ENCODE measurements at regions not wholly inside any gene's neighbourhood (a gene's known extent, or its start where the extent isn't known, plus 50 kb on each side); places are given as distances from the start of the nearest gene placed in this dataset.
A peak's percentile ranks its signal among the peaks of the same experiment; 100 is the strongest.

DNA sequence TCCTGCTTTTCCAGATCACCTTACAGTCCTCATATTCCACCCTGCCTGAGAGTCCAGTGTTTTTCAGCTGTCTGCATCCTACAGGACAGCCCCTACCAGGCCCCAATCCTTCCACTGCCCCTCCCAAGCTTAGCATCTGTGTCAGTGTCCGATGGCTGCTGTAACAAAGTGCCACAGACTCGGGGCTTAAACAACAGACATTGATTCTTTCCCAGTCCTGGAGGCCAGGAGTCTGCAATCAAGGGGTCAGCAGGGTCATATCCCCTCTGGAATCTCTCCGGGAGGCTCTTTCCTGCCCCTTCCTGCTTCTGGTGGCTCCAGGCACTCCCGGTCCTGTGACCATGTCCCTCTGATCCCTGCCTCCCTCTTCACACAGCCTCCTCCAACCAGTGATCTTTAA is 396.6 kb upstream of the MAP3K7 start:
- DNase-seq = no peak

DNA sequence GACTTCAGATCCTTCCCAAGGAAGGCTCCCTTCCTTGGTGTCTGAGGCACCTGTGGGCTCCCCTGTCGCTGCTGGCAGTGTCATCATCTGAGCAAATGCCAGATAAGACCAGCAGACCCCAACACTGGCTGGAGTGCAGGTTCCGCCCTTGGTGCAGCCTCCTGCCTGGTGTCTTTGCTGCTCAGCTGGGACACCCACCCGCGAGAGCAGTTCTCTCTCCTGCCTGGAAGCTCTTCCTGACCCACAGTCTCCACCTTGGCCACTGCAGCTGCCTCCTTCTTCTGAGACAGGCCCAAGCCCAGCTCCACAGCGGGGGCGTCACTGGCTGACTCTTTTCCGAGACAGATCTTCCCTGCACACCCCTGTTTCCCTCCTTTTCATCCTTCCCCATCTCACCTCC is 395.7 kb upstream of the MAP3K7 start:
- no peak for DNase-seq

DNA sequence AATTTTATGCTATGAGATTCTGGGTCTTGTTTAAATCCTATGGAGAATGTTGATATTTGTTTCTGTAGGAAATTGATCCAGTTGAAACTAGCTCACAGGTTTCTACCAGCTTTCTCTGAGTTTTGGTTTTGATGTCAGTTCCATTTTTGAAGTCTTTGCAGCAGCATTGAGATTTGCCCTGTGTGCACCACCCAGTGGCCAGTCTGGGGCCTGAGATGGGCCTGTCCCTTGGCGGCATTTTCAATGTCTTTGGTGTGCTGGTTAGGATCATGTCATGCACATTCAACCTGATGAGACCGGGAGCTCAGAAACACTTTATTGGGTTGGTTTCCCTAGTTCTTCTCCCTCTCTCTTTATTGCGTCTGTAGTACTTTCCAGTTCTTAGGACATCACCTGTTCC is 395.2 kb upstream of the MAP3K7 start:
- DNase-seq = no peak

DNA sequence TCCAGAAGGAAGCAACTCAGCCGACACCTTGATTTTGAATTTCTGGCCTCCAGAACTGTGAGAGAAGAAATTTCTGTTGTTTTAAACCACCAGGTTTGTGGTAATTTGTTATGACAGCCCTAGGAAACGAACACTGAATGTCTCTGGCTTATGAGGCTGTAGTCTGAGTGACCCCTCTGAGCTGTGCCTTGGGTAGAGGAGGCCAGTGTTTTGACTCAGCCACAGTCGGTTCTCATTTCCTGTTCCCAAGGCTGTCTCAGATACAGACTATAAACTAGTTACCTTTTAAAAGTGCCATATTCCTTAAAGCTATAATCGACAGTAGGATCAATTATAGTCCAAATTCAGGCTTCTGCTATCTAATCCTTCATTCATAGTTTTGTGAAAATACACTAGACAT is 391.2 kb upstream of the MAP3K7 start:
- DNase-seq = no peak

DNA sequence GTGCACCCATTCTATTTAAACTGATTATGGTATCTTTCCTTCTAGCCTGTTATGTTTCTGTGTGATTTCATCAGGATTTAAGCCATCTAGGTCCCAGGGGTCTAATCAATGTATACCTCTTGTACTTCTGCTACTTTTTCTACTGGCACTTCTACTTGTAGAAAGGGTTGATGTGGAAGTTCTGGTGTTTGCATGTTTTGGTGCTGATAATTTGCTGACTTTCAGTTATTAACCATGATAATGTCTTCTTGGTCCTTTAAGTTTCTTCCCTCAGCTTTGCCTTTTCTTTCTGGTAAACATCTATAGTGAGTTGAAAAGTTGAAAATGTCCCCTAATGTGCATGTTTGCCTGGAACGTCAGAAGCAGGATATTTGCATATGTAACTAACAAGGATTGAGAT is 390.6 kb upstream of the MAP3K7 start:
- no peak for DNase-seq

DNA sequence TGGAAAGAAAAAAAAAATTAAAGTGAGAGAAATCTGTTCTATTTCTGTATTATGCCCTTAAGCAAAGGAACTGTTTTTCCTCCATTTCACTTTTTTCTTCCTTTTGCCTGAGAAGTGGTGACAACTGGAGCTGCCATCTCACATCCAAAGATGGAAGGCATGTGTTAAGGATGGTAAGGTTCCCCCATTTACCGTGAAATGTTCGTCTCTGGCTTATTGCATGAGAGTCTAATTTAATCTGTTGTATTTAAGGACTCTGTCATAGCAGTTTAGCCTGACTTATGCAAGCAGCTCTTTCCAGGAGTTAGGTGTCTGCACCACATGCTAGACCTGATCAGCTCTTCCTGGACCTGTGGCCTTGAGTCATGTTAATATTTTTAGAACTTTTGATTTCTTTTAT is 389.5 kb upstream of the MAP3K7 start:
- DNase-seq = no peak

DNA sequence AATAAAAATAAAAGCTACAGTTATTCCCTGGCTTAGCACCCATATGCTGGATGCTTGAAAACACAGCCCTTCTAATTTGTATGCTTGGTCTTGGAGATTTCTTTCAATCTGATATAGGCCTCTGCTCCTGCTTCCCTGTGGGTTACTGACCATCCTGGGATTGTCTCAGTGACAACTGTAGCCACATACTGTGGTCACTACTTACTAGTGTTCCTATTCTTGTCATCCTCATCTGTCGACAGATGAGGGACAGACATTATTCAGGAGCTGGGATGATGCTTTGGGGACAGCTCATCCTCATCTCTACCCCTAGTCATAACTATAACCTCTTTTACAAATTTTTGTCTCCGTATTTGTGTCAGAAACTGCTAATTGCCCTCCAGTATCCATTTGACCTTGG is 388.9 kb upstream of the MAP3K7 start:
- no peak for DNase-seq

DNA sequence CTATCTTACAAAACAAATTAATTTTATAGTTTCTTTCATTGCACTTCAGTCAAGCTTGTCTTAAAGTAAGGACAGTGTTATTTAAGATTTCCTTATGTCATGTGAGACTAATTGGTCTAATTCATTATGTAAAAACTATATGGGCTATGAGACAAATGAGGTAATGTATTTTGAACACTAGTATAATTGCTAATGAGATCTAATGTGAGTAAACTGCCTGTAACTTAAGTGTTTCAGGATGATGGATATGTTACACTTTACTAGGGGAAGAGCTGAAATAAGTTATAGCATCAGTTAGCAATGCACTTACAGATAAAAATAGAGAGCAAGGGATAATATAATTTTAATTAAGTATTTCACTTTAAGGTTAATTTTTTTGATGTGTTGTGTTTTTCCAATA is 386.3 kb upstream of the MAP3K7 start:
- DNase-seq = no peak

DNA sequence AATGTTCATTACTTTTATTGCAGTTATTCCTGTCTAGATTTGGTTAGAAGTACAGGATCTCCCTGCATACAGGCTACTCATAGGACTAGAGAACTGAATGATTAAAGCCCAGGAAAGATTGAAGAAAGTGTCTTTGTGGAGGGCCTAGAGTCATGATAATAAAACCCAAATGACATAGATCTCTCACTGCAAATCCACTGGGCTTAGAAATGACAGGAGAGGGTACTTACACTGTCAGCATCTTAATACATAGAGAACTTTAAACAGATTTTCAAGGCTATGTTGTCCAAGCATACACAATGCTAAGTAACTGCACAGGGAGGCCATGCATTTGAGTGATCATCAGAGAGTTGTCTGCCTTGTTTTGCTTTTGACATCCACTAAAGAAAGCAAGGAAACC is 383.8 kb upstream of the MAP3K7 start:
- DNase-seq = no peak

DNA sequence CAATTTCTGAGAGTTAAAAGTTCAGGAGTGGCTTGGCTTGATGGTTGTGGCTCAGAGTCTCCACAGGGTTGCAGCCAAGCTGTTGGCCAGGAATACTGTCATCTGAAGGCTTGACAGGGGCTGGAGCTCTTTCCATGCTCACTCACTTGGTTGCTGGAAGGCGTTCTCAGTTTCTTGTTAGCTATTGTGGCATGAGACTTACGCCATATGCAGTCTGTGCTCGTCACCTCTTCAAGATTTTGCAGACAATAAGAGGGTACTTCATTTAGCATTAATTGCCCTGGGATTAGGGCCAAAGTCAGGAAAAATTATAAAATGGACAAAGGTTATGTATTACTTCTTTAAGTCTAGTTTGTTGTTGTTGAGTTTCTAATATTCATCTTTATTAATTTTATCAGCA is 380.6 kb upstream of the MAP3K7 start:
- DNase-seq = no peak

DNA sequence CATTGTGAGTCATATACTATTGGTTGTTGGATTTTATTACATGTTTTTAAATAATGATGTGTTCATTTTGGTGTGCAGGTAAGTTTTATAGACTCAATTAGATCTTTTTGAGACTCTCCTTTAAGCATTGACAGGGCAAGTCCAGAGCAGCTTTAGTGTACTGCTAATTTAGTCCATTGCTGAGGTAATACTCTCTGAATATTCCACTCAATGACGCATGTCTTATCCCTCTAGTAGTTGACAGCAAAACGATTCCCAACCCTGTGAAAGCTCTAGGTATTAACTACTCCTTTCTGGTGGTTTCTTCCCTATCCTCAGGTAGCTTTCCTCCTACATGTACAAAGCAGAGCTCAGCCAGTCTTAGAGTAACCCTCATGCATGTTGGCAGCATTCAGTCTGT is 373.5 kb upstream of the MAP3K7 start:
- DNase-seq = no peak

DNA sequence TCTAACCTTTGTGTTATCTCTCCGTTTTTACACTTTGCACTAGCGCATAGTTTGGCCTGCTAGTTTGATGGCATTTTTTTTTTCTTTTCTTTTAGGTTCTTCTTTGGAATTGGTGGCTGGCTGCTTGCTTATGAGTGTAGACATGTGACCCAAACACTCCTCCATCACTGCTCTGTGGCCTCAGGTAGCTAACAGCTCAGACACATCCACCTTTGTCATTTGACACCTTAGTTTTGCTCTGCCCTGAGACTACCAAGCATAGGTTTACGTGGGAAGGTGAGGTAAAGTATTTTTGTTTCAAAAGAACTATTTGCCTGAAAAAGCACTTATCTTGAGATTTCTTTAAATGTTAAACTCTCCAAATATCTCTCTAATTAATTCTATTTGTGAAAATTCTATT is 368.4 kb upstream of the MAP3K7 start:
- DNase-seq = no peak

DNA sequence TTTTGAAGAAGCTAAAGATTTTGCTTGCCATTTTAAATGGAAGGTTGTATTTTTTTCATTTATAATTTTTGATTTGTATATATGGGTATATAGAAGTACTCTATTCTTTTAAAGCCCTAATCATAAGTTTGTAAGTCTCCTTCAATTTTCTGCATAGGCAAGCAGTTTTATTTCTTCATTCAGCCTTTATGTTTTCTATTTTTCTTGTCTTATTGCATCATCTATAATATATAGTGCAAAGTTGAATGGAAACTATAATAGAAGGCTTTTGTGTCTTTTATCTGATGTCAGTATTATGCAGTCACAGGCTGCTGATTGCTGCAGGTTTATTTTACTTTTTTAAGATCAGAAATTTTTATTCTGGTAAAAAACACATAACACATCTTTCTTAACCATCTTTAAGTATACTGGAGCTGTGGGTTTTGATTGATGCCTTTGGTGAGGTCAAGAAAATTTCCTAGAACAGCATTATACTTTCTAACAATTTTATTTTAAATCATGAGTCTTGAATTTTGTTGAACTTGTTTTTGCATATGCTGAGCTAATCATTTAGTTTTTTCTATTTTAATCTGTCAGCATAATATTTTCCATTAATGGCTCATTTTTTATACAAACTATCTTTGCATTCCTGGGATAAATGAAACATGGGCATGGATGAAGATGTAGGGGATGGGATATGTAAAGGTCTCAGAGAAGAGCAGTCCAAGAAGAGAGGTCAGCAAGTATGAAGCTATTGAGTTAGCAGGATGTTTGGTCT is 366.7 kb upstream of the MAP3K7 start:
- no peak for DNase-seq

DNA sequence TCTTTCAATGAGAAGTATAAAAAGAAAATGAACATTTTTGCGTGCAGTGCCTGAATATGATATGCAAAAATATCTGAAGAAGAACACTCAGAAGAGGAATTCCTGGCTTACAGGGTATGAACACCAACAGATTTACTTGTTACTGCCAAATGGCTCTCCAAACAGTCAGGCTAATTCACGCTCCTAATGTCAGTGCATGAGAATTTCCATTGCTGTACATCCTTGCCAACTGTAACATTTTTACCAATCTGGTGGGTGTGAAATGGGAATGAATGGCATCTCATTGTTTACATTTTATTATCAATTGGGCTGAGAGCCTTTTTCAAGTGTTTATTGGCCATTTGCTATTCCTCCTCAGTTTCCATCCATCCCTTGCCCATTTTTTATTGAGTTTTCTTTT is 365.3 kb upstream of the MAP3K7 start:
- DNase-seq = no peak

DNA sequence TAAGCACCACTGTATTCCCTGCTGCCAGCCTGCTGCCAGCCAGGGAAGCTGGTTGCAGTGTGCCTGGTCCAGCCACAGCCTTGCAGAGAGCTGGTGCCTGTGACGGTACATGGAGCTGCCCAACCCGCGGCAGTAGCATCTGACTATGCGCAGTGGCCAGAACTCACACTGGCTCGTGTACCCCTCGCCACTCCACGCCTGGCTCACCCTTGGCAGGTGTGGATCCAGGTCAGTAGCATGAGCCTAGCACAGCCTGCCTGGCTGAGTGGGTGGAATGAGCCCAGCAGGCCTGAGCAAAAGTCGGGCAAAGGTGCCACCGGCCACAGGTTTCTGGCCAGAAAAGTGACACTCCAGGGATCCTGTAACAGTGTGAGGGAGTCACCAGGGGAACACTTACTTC is 361.7 kb upstream of the MAP3K7 start:
- no peak for DNase-seq

DNA sequence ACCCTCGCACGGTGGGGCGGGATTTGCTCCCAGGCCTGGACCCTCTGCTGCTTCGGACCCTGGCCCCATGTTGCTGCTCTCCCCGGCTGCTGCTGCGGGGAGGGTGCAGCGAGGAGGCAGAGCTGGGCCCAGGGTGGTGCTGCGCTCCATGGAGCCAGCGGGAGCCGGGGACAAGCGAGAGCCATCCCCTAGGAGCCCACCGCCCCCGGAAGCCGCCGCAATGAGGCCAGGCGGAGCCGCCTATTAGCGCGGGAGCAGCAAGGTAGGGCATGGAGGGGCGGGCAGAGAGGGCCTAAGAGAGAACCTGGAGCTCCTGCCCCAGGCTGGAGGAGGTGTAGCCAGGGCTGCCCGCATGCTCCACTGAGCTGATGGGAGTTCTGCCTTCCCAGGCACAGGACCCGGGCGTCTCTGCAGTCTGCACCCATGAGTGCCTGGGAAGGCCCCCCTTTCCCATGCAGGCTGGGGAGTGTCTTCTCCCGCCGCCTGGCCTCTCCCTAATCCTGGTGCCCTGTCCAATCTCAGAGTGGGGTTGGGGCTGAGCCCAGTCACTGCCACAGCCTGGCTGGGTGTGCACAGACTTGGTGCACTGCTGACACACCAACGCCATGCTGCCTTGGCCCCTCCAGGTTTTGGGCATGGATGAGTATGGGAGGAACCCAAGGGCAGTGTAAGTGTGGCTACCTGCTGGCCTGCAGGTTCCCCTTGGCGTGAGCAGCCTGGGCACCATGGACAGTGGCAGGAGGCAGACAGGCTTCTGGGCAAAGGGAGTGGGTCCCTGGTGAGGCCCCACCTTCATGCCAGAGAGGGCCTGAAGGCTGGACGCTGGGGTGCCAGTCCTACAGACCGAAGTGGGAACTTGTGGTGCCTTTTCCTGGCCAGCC is 360.6 kb upstream of the MAP3K7 start:
- no peak for DNase-seq

DNA sequence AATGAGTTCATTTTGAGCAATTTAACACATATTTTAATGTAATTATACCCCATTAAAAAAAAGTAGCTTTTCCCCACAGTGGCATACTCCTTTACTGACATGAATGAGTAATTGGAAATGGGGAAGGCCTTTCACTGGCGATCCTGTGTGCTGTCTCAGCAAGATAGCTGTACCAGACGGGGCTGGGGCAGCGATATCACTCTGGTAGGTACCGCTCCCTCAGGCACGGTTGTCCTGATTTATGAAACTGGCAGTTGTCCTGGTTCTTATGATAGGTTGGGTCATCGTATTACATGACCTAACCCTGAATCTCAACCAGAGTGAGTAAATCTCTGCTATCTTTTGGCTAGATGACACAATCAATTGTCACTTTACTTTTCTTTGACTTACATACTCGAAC is 355.0 kb upstream of the MAP3K7 start:
- no peak for DNase-seq

DNA sequence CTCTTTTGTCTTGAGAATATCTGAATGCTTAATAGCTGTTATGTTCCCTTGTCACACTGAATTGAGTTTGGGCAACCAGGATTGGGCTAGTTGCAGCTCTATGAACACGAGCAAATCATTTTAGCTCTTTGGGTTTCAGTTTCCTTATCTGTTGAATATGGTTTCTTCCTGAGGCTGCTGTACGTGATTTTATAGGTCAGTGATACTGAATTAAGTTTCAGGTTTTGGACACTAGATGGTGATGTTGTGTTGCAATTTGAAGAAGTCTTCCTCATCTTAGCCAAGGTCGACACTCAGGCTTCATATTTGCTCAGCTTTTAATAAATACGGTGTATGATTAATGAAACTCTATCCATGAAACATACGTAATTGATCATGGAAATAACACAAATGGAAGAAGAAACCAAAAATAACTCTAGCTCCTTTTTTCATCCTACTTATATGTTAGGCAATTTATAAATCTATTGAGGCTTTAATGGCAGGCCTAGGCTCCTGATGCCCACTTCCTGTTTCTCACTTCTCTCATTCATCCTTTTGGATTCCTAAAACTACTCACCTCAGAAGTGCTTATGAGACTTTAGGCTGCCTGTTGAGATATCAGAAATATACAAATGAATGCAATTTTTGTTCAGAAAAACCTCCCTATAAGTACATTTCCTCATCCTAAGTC is 354.1 kb upstream of the MAP3K7 start:
- DNase-seq = peak; percentile 61

DNA sequence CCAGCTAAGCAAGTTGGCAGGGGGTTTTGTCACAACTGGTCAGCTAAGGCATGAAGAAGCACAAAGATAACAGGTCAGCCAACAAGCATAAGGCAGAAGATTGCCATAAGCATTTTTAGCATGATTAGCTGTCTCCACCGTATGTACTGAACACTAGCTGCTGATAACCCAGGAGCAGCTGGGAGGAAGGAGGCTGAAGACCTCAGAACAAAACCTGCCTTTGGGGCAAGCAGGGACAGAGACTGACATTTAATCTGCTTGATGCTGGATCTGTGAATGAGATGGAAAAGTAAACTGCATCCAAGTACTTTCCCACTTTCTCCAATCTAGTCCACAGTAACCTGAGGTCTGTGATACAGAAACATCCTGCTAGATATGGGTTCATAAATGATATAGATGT is 353.0 kb upstream of the MAP3K7 start:
- DNase-seq = no peak

DNA sequence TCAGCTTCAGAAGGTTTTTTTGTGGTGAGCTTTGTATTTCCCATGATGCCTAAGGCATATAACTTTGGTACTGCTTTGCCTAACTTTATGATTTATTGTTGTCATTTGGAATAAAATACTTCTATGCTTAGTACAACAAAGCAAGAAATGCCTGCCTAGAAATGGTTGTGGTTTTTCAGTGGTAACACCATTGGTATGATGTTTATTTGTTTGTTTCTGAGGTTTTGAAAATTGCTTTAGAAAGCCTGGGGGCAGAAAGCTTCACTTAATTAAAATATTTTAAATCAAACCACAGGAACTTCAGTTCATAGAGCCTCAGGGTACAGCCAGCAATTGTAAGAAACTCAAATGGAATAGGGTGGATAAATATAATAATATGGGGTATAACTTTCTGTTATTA is 351.2 kb upstream of the MAP3K7 start:
- no peak for DNase-seq

DNA sequence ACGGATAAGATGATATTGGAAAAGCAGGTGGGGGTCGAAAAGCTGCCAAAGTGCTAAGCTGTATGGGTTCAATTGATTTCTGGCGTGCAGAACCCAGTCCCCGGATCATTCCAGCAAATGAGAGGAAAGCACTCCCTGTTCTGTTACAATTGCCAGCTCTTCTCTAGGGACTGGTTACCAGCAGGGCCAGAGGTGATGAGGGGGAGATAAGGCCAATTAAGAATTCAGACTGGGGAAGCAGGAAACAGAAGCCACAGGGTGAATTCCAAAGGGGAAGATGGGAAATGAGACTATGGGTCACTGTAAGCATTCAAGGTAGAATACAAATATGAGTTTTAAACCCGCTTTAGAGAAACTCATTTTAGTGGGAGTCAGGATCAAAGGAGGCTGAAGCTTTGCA is 349.4 kb upstream of the MAP3K7 start:
- no peak for DNase-seq

DNA sequence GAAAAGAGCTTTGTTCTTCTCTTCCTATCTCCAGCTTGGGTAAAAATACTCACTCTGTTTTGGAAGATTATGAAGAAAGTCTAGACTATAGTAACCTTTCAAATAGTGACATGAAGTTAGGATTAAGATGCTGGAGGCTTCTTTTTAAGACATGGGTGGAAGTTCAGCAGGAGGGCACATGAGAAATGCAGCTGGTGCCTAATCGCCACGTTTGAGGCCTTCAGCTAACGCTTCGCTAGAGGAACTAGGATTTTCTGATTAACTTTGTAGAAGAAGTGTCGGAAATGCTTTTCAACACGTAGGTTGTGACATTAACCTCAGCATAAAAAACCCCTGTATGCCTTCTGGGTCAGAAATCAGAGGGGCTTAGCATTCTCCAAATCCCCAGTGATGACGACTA is 348.1 kb upstream of the MAP3K7 start:
- DNase-seq = no peak

DNA sequence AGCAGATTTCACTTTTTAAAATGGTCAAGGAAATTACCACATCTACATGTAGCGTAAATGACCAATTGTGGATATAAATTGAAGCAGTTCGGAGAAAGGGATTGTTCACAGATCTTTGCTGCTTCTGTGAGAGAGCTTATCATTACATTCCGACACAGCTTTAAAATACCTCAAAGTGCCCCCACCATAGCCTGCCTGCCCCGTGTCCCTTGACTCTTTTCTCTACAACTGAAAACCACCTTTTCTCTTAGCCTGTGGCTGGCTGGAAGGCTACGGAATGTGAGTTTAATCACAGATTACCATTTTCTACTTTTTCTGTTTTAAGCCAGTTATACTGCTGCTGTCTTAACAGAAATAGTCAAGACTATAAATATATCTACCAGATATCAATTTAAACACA is 347.2 kb upstream of the MAP3K7 start:
- no peak for DNase-seq

DNA sequence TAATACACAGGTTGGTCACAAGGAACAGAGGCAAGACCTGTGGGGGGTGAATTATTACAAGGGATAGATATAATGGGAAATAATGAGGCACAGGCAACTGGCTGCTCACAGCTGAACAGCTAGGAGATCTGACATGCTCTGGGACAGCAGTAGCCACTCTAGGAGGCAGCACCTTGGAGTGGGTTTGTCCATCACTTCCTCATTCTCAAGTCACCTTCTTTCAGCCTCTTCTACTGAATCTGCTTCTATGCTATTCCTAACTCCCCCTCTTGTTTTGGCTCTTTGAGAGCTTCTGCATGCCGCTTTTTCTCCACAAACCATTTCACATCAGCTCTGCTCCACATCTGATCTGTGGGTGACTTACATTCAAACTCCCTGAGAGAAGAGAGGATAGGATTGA is 345.5 kb upstream of the MAP3K7 start:
- no peak for DNase-seq
